ENCODE measurements at regions not wholly inside any gene's neighbourhood (a gene's known extent, or its start where the extent isn't known, plus 50 kb on each side); places are given as distances from the start of the nearest gene placed in this dataset.

- TF ChIP-seq CTCF (conservative IDR thresholded peaks at IDR 0.05; ENCODE audit: low read depth, low read length) (no peak), EZH2 (IDR thresholded peaks at IDR 0.05; ENCODE audit: low read length, unreplicated experiment) (no peak)
Measured at GRCh38 chr13:103839460-103839859, 773.2 kb upstream of the SLC10A2 start.
